ENCODE measurements at regions not wholly inside any gene's neighbourhood (a gene's known extent, or its start where the extent isn't known, plus 50 kb on each side); places are given as distances from the start of the nearest gene placed in this dataset.

- TF ChIP-seq CTCF (conservative IDR thresholded peaks at IDR 0.05; ENCODE audit: low read length) (no peak), EZH2phosphoT487 (IDR thresholded peaks at IDR 0.05; ENCODE audit: borderline replicate concordance, low read depth, low read length) (no peak)
- intact Hi-C loops (cut with micrococcal nuclease; ENCODE audit: unreplicated experiment), result no loop called here
- Histone ChIP-seq H3K36me3 (ENCODE audit: insufficient read depth, low read length) (no peaks in the 10 kb centered on the region), H3K4me1 (ENCODE audit: insufficient read depth, low read length, poor library complexity, severe bottlenecking) (peaks cover 33% of the 10 kb centered on the region), H3K79me2 (ENCODE audit: insufficient read depth, low read depth, low read length) (no peaks in the 10 kb centered on the region), H3K27ac (ENCODE audit: low read depth, low read length, poor library complexity, severe bottlenecking) (no peak overlapping the region), H3K4me3 (ENCODE audit: low read depth, low read length, poor library complexity, severe bottlenecking) (no peak overlapping the region), H3K9me3 (ENCODE audit: low read length) (no peaks in the 10 kb centered on the region), H4K20me1 (ENCODE audit: insufficient read depth, low read length) (no peaks in the 10 kb centered on the region), H3K9me2 (ENCODE audit: insufficient read depth, low read length) (no peaks in the 10 kb centered on the region), H2AFZ (ENCODE audit: low read length) (peak overlapping the region; percentile 72; the same call in 1 of the 2 replicates), H3K4me2 (ENCODE audit: low read length) (peak overlapping the region; percentile 13; the same call in 1 of the 2 replicates)
- DNase-seq (ENCODE audit: low spot score), result no peak
- BruUV-seq (replicated peaks), result no TSS peak
- POLR2A ChIA-PET, result no interaction called here
- CTCF ChIA-PET (ENCODE audit: unreplicated experiment), result no interaction called here
Measured at GRCh38 chr1:200292699-200293098, 117.1 kb downstream of the ZNF281 start.

GRCh38 chr1:200291106-200291505, 118.7 kb downstream of the ZNF281 start:
- Histone ChIP-seq H3K4me3 (ENCODE audit: low read depth, low read length, poor library complexity, severe bottlenecking) (no peak overlapping the region), H3K36me3 (ENCODE audit: insufficient read depth, low read length) (no peaks in the 10 kb centered on the region), H3K79me2 (ENCODE audit: insufficient read depth, low read depth, low read length) (no peaks in the 10 kb centered on the region), H3K4me2 (ENCODE audit: low read length) (no peak overlapping the region), H3K27ac (ENCODE audit: low read depth, low read length, poor library complexity, severe bottlenecking) (no peak overlapping the region), H3K9me3 (ENCODE audit: low read length) (no peaks in the 10 kb centered on the region), H3K4me1 (ENCODE audit: insufficient read depth, low read length, poor library complexity, severe bottlenecking) (peaks cover 49% of the 10 kb centered on the region), H3K9me2 (ENCODE audit: insufficient read depth, low read length) (no peaks in the 10 kb centered on the region), H4K20me1 (ENCODE audit: insufficient read depth, low read length) (no peaks in the 10 kb centered on the region), H2AFZ (ENCODE audit: low read length) (0 out of 2 replicates have a peak overlapping the region, but pooled peaks have one; percentile 3)
- intact Hi-C loops (cut with micrococcal nuclease; ENCODE audit: unreplicated experiment), result no loop called here
- ChIA-PET CTCF (ENCODE audit: unreplicated experiment) (no interaction called here), POLR2A (interaction anchor here (0.8 to 1.9 kb wide), 3 partner anchors 10 to 183 kb away, joined by 3 to 11 read pairs (median 3); no protein-coding TSS in a partner anchor)
- no TSS peak for BruUV-seq (replicated peaks)
- DNase-seq (ENCODE audit: low spot score), result no peak
- TF ChIP-seq EZH2phosphoT487 (IDR thresholded peaks at IDR 0.05; ENCODE audit: borderline replicate concordance, low read depth, low read length), result no peak
- no peak for TF ChIP-seq CTCF (conservative IDR thresholded peaks at IDR 0.05; ENCODE audit: low read length)

- intact Hi-C loops (cut with micrococcal nuclease; ENCODE audit: unreplicated experiment), result no loop called here
- peak; percentile 53 for DNase-seq (ENCODE audit: low spot score)
Measured at GRCh38 chr1:200290010-200290685, 119.7 kb downstream of the ZNF281 start.

More at GRCh38 chr1:200290010-200290685, 119.7 kb downstream of the ZNF281 start:
- H3K27ac ChIP-seq (ENCODE audit: low read depth, low read length, poor library complexity, severe bottlenecking), result no peak overlapping the region
- POLR2A ChIA-PET, result interaction anchor here (0.5 to 1.9 kb wide), 5 partner anchors 11 to 362 kb away, joined by 3 to 11 read pairs (median 3); no protein-coding TSS in a partner anchor
- no peaks in the 10 kb centered on the region for H3K79me2 ChIP-seq (ENCODE audit: insufficient read depth, low read depth, low read length)
- no peak overlapping the region for H3K4me2 ChIP-seq (ENCODE audit: low read length)
- BruUV-seq (replicated peaks), result no TSS peak
- H3K9me2 ChIP-seq (ENCODE audit: insufficient read depth, low read length), result no peaks in the 10 kb centered on the region
- H3K4me3 ChIP-seq (ENCODE audit: low read depth, low read length, poor library complexity, severe bottlenecking), result no peak overlapping the region
- no peaks in the 10 kb centered on the region for H3K9me3 ChIP-seq (ENCODE audit: low read length)
- CTCF ChIA-PET (ENCODE audit: unreplicated experiment), result no interaction called here
- H3K36me3 ChIP-seq (ENCODE audit: insufficient read depth, low read length), result no peaks in the 10 kb centered on the region
- peaks cover 57% of the 10 kb centered on the region for H3K4me1 ChIP-seq (ENCODE audit: insufficient read depth, low read length, poor library complexity, severe bottlenecking)
- H4K20me1 ChIP-seq (ENCODE audit: insufficient read depth, low read length), result no peaks in the 10 kb centered on the region
- TF ChIP-seq EZH2phosphoT487 (IDR thresholded peaks at IDR 0.05; ENCODE audit: borderline replicate concordance, low read depth, low read length) (no peak), CTCF (conservative IDR thresholded peaks at IDR 0.05; ENCODE audit: low read length) (peak; percentile 61)
- H2AFZ ChIP-seq (ENCODE audit: low read length), result peak overlapping the region; percentile 27; the same call in 1 of the 2 replicates
